ENCODE measurements at regions not wholly inside any gene's neighbourhood (a gene's known extent, or its start where the extent isn't known, plus 50 kb on each side); places are given as distances from the start of the nearest gene placed in this dataset.

DNA sequence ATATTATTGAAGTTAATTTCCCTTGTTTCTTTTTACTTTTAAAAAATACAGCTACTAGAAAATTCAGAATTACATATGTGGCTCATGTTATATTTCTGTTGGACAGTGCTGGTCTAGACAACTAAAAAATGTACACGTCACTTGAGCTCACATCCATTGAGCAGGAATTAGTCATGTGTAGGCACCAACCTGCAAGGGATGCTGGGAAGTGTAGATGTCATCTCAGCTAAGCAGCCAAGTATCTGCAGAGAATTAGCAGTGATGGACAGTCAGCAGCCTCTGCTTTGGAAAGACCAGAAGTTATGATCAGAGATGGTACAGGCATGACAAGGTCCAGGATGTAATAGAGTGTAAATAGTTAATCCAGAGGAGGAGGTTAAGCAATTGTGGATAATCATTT, 87.1 kb upstream of the HS3ST2 start:
- H3K27me3 ChIP-seq (ENCODE audit: control insufficient read depth, insufficient read depth, low read length), result no peaks in the 10 kb centered on the region
- H3K4me3 ChIP-seq (ENCODE audit: low read depth, low read length), result no peak overlapping the region
- TF ChIP-seq, protein P1, sequence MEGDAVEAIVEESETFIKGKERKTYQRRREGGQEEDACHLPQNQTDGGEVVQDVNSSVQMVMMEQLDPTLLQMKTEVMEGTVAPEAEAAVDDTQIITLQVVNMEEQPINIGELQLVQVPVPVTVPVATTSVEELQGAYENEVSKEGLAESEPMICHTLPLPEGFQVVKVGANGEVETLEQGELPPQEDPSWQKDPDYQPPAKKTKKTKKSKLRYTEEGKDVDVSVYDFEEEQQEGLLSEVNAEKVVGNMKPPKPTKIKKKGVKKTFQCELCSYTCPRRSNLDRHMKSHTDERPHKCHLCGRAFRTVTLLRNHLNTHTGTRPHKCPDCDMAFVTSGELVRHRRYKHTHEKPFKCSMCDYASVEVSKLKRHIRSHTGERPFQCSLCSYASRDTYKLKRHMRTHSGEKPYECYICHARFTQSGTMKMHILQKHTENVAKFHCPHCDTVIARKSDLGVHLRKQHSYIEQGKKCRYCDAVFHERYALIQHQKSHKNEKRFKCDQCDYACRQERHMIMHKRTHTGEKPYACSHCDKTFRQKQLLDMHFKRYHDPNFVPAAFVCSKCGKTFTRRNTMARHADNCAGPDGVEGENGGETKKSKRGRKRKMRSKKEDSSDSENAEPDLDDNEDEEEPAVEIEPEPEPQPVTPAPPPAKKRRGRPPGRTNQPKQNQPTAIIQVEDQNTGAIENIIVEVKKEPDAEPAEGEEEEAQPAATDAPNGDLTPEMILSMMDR (IDR thresholded peaks at IDR 0.05; ENCODE audit: insufficient read depth, low read length, poor library complexity, severe bottlenecking), result no peak
- no peaks in the 10 kb centered on the region for H3K36me3 ChIP-seq (ENCODE audit: control insufficient read depth, insufficient read depth, low read length)
- no peak for DNase-seq (ENCODE audit: low read depth)

DNA sequence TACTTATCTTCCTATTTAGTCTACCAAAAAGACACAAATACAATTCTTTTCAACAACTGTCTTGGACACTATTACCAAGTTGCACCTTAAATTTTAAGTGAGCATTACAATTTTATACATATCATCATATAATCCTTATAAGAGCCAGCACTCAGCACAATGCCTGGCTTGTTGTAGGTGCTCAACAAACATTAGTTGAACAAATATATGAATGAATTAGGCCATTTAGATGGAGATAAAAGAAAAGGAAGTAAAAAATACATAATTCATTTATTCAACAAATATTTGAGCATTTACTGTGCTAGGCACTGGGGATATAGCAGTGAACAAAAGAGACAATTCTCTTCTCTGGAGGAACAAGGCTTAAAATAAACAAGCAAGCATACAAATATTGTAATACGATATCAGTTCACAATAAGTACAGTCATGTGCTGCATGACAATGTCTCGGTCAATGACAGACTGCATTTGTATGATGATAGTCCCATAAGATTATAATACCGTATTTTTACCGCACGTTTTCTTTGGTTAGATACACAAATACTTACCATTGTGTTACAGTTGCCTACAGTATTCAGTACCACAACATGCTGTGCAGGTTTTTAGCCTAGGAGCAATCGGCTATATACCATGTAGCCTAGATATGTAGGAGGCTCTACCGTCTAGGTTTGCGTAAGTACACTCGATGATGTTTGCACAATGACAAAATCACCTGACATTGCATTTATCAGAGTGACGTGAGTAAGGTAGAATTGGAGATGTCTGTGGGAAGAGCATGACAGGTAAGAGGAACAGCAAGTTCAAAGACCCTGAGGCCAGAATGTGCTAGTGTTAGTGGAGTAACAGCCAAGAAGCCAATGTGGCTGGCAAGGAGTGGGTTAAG, 86.4 kb upstream of the HS3ST2 start:
- H3K4me3 ChIP-seq (ENCODE audit: low read depth, low read length), result no peak overlapping the region
- no peak for DNase-seq (ENCODE audit: low read depth)
- no peaks in the 10 kb centered on the region for H3K27me3 ChIP-seq (ENCODE audit: control insufficient read depth, insufficient read depth, low read length)
- TF ChIP-seq, protein P1 (IDR thresholded peaks at IDR 0.05; ENCODE audit: insufficient read depth, low read length, poor library complexity, severe bottlenecking), result no peak
- no peaks in the 10 kb centered on the region for H3K36me3 ChIP-seq (ENCODE audit: control insufficient read depth, insufficient read depth, low read length)

DNA sequence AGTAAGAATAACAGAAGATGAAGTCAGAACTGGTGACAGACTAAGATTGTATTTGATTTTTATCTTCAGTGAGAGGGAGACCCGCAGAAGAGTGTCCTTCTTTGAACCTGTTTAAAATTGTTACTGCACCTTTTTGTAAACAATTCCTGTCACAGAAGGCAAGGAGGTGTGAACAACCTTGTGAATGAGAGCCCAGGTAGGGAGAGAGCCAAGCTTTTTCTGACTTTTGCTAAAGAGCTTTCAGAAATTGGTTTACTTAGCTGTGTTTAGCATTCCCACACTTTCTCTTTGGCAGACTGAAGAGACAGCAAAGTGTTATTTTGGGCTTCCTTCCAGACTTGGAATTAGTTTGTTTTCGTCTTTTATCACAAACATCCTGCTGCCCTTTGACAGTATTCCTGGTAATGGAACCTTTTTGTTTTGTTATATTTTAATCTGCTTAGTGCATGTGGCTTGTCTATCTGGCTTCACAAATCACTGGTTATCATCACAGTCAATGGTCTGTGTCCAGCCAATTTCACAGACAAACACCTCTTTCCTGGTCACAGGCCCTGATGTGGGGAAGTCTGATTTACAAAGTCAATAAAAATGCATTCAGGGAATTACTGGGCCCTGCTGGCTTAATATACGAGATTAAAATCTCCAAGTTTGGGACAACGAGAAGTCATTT, 85.7 kb upstream of the HS3ST2 start:
- DNase-seq (ENCODE audit: low read depth), result no peak
- H3K36me3 ChIP-seq (ENCODE audit: control insufficient read depth, insufficient read depth, low read length), result no peaks in the 10 kb centered on the region
- no peak overlapping the region for H3K4me3 ChIP-seq (ENCODE audit: low read depth, low read length)
- H3K27me3 ChIP-seq (ENCODE audit: control insufficient read depth, insufficient read depth, low read length), result no peaks in the 10 kb centered on the region
- TF ChIP-seq, protein P1 (IDR thresholded peaks at IDR 0.05; ENCODE audit: insufficient read depth, low read length, poor library complexity, severe bottlenecking), result no peak

DNA sequence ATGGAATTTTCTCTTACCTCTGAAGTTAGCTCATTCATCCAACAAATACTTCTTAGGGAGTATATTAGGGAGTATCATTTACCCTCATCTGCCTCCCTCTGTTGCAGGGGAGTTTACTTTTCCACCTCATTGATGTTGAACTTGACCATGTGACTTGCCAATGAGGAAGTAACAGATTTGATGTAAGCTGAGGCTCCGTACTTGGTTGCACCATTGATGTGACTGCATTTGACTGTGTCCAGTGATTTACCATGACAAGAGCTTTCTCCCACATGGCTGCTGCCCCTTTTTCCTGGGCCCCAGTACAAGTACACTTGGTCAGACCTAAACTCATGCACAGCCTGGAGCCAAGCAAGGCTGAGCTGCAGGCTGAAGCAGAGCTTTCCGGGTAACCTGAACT, 81.6 kb upstream of the HS3ST2 start:
- Histone ChIP-seq H3K36me3 (ENCODE audit: control insufficient read depth, insufficient read depth, low read length) (no peaks in the 10 kb centered on the region), H3K27me3 (ENCODE audit: control insufficient read depth, insufficient read depth, low read length) (peaks cover 2% of the 10 kb centered on the region), H3K4me3 (ENCODE audit: low read depth, low read length) (no peak overlapping the region)
- TF ChIP-seq, protein P1 (IDR thresholded peaks at IDR 0.05; ENCODE audit: insufficient read depth, low read length, poor library complexity, severe bottlenecking), result no peak
- no peak for DNase-seq (ENCODE audit: low read depth)

DNA sequence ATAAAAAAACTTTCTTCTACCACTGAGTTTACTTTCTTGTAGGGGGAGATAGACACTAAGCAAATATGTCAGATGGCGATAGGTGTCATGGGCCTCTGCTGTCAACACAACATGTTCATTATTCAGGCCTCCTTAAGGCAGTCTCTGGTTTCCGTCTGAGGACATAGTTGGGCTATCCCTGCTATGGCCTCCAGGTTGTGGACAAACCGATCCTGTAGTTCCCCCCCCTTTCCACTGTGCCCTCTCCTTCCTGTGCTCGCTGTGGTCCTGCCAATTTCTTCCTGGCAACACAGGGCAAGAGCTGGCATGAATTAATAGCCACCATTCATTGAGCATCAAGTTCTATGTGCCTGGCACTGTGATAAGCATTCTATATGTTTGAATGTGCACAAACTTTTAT, 81.0 kb upstream of the HS3ST2 start:
- TF ChIP-seq, protein P1 (IDR thresholded peaks at IDR 0.05; ENCODE audit: insufficient read depth, low read length, poor library complexity, severe bottlenecking), result no peak
- peaks cover 2% of the 10 kb centered on the region for H3K27me3 ChIP-seq (ENCODE audit: control insufficient read depth, insufficient read depth, low read length)
- H3K36me3 ChIP-seq (ENCODE audit: control insufficient read depth, insufficient read depth, low read length), result no peaks in the 10 kb centered on the region
- no peak for DNase-seq (ENCODE audit: low read depth)
- H3K4me3 ChIP-seq (ENCODE audit: low read depth, low read length), result no peak overlapping the region
